Left ventricle myocardium inferior (tissue), 1 donor: ENCODE measurements at regions not wholly inside any gene's neighbourhood (a gene's known extent, or its start where the extent isn't known, plus 50 kb on each side); places are given as distances from the start of the nearest gene placed in this dataset.
A peak's percentile ranks its signal among the peaks of the same experiment; 100 is the strongest.

Experiments used
- DNase-seq: peaks from one replicate; pipeline ENCODE4 v3.0.0-alpha.2; 2020
- H3K27ac ChIP-seq: fragments of 200-600 bp; replicated peaks from 2 replicates; pipeline ENCODE4 v1.8.0; 2021
- H3K27me3 ChIP-seq: fragments of 200-600 bp; 2 replicates; pipeline ENCODE4 v1.8.0; 2021; ENCODE audit warnings: low read depth
- H3K36me3 ChIP-seq: fragments of 200-600 bp; 2 replicates; pipeline ENCODE4 v1.8.0; 2021
- H3K4me1 ChIP-seq: fragments of 200-600 bp; 2 replicates; pipeline ENCODE4 v1.8.0; 2021
- H3K4me3 ChIP-seq: fragments of 200-600 bp; 2 replicates; pipeline ENCODE4 v1.8.0; 2021; ENCODE audit warnings: mild to moderate bottlenecking, moderate library complexity
- H3K9me3 ChIP-seq: fragments of 200-600 bp; replicated peaks from 2 replicates; pipeline ENCODE4 v1.8.0; 2021
- intact Hi-C: fragments of 100-400 bp; cut with micrococcal nuclease; formaldehyde crosslinking; loops from one replicate; pipeline ENCODE4 v1.11.0; 2022
- TF ChIP-seq, protein P1 (sequence below): fragments of 200-600 bp; IDR thresholded peaks from 2 replicates; pipeline ENCODE4 v1.8.0; 2021; ENCODE audit warnings: antibody characterized with exemption, mild to moderate bottlenecking, borderline replicate concordance
- donor health status: DM: no; HTN: yes; CAD: no; lungs with severe emphysema.

DNA sequence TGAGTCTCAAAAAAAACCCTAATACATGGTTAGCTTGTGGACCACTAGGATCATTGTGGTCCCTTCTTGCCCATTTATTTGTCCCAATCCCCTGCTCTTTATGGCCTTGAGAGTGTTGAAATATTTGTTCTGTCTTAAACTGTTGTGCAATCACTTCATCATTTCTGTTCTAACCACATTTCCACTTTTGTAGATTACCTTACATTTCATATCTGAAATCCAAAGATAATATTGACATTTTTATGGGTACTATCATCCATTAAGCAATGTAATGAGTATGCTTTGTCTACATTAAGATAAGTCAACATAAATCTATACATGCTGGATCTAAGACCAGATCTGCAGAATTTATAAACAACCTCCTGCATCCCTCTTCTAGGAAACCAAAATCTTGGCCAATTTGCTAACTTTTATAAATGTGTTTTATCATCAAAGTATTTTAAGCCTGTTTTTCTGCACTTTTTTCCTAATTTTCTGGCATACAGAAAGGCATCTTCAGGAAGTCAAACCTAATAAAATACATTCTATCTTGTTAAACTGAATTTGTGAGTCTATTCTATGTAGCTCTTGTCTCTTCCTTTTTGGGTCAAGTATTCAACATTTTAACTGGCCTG is 359.4 kb upstream of the CELF2 start:
- TF ChIP-seq, protein P1, sequence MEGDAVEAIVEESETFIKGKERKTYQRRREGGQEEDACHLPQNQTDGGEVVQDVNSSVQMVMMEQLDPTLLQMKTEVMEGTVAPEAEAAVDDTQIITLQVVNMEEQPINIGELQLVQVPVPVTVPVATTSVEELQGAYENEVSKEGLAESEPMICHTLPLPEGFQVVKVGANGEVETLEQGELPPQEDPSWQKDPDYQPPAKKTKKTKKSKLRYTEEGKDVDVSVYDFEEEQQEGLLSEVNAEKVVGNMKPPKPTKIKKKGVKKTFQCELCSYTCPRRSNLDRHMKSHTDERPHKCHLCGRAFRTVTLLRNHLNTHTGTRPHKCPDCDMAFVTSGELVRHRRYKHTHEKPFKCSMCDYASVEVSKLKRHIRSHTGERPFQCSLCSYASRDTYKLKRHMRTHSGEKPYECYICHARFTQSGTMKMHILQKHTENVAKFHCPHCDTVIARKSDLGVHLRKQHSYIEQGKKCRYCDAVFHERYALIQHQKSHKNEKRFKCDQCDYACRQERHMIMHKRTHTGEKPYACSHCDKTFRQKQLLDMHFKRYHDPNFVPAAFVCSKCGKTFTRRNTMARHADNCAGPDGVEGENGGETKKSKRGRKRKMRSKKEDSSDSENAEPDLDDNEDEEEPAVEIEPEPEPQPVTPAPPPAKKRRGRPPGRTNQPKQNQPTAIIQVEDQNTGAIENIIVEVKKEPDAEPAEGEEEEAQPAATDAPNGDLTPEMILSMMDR: no peak
- H3K4me3 ChIP-seq: no peak overlapping the region
- intact Hi-C loops: no loop called here
- no peaks in the 10 kb centered on the region for H3K36me3 ChIP-seq
- peak overlapping the region; percentile 60 for H3K27ac ChIP-seq
- H3K27me3 ChIP-seq: no peaks in the 10 kb centered on the region
- H3K4me1 ChIP-seq: peaks cover 25% of the 10 kb centered on the region
- DNase-seq: no peak
- peaks cover 5% of the 10 kb centered on the region for H3K9me3 ChIP-seq

- no peak overlapping the region for H3K4me3 ChIP-seq
- intact Hi-C loops: no loop called here
- peaks cover 25% of the 10 kb centered on the region for H3K4me1 ChIP-seq
- TF ChIP-seq, protein P1: no peak
- no peaks in the 10 kb centered on the region for H3K27me3 ChIP-seq
- peaks cover 5% of the 10 kb centered on the region for H3K9me3 ChIP-seq
- no peak overlapping the region for H3K27ac ChIP-seq
- no peak for DNase-seq
- no peaks in the 10 kb centered on the region for H3K36me3 ChIP-seq
Observed at GRCh38 chr10:10660054-10660453, 357.6 kb upstream of the CELF2 start.

DNA sequence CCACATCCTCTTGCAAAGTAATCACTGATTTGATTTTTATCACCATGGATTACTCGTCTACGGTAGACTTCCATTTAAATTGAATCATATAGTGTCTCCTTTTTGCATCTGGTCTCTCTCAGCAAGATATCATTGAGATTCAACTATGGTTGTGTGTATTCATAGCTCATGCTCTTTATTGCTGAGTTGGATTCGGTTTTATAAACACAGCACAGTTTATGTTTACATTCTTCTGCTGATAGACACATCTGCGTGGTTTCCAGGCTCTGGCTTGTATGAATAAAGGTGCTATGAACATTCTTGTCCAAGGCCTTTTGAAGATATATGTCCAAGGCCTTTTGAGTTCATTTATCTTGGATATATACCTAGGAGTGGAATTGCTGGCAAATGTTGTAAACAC is 356.5 kb upstream of the CELF2 start:
- DNase-seq: no peak
- Histone ChIP-seq H3K9me3 (peaks cover 5% of the 10 kb centered on the region), H3K4me3 (no peak overlapping the region), H3K4me1 (peaks cover 25% of the 10 kb centered on the region), H3K27ac (no peak overlapping the region), H3K27me3 (no peaks in the 10 kb centered on the region), H3K36me3 (no peaks in the 10 kb centered on the region)
- TF ChIP-seq, protein P1: no peak
- intact Hi-C loops: no loop called here

GRCh38 chr10:10662716-10663408 is 354.8 kb upstream of the CELF2 start:
- Histone ChIP-seq H3K4me3 (no peak overlapping the region), H3K27me3 (no peaks in the 10 kb centered on the region), H3K27ac (peak overlapping the region; percentile 69), H3K4me1 (peaks cover 25% of the 10 kb centered on the region), H3K9me3 (peaks cover 5% of the 10 kb centered on the region), H3K36me3 (no peaks in the 10 kb centered on the region)
- TF ChIP-seq, protein P1: no peak
- DNase-seq: no peak
- intact Hi-C loops: no loop called here

- Histone ChIP-seq H3K4me1 (peaks cover 20% of the 10 kb centered on the region), H3K27me3 (no peaks in the 10 kb centered on the region), H3K36me3 (no peaks in the 10 kb centered on the region), H3K27ac (peak overlapping the region; percentile 69), H3K9me3 (peaks cover 5% of the 10 kb centered on the region), H3K4me3 (no peak overlapping the region)
- no peak for DNase-seq
- TF ChIP-seq, protein P1: no peak
- intact Hi-C loops: no loop called here
Observed at GRCh38 chr10:10663622-10664021, 354.1 kb upstream of the CELF2 start.
